ENCODE measurements at regions not wholly inside any gene's neighbourhood (a gene's known extent, or its start where the extent isn't known, plus 50 kb on each side); places are given as distances from the start of the nearest gene placed in this dataset.

DNA sequence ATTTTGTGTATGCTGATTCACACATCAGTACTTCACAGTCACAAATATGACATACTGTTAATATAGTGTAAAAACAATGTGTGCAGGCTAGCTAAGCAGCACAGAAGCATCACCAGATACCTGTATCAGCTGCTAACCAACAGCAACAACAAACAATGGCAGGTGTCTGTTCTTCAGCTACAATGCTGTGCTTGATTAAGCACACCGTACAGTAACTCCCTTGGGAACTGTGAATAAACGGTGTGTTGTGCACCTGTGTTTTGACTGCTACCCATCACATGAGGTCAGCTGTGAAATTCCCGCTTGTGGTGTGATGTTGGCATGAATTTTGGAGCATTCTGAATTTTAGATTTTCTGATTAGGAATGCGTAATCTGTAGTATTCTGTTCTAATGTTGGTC, 379.7 kb upstream of the FAT1 start:
- TF ChIP-seq POLR2A (IDR thresholded peaks at IDR 0.05; ENCODE audit: low read depth, low read length) (no peak), CTCF (conservative IDR thresholded peaks at IDR 0.05; ENCODE audit: low read depth, low read length) (no peak), NFE2L2 (IDR thresholded peaks at IDR 0.05; ENCODE audit: low read depth, low read length) (no peak), SMC3 (IDR thresholded peaks at IDR 0.05; ENCODE audit: low read depth, low read length) (no peak), BHLHE40 (IDR thresholded peaks at IDR 0.05; ENCODE audit: low read depth, low read length) (no peak), RAD21 (IDR thresholded peaks at IDR 0.05; ENCODE audit: low read length) (no peak), MAFK (IDR thresholded peaks at IDR 0.05; ENCODE audit: low read depth, low read length) (no peak), RFX5 (IDR thresholded peaks at IDR 0.05; ENCODE audit: low read depth, low read length) (no peak), ELK1 (IDR thresholded peaks at IDR 0.05; ENCODE audit: borderline replicate concordance, low read depth, low read length) (no peak), CEBPB (IDR thresholded peaks at IDR 0.05; ENCODE audit: low read depth, low read length) (no peak), FOS (IDR thresholded peaks at IDR 0.05; ENCODE audit: low read depth, low read length) (no peak)
- TF ChIP-seq, protein P1, sequence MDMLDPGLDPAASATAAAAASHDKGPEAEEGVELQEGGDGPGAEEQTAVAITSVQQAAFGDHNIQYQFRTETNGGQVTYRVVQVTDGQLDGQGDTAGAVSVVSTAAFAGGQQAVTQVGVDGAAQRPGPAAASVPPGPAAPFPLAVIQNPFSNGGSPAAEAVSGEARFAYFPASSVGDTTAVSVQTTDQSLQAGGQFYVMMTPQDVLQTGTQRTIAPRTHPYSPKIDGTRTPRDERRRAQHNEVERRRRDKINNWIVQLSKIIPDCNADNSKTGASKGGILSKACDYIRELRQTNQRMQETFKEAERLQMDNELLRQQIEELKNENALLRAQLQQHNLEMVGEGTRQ (IDR thresholded peaks at IDR 0.05; ENCODE audit: low read depth, low read length) = no peak
